ENCODE measurements at regions not wholly inside any gene's neighbourhood (a gene's known extent, or its start where the extent isn't known, plus 50 kb on each side); places are given as distances from the start of the nearest gene placed in this dataset.

DNA sequence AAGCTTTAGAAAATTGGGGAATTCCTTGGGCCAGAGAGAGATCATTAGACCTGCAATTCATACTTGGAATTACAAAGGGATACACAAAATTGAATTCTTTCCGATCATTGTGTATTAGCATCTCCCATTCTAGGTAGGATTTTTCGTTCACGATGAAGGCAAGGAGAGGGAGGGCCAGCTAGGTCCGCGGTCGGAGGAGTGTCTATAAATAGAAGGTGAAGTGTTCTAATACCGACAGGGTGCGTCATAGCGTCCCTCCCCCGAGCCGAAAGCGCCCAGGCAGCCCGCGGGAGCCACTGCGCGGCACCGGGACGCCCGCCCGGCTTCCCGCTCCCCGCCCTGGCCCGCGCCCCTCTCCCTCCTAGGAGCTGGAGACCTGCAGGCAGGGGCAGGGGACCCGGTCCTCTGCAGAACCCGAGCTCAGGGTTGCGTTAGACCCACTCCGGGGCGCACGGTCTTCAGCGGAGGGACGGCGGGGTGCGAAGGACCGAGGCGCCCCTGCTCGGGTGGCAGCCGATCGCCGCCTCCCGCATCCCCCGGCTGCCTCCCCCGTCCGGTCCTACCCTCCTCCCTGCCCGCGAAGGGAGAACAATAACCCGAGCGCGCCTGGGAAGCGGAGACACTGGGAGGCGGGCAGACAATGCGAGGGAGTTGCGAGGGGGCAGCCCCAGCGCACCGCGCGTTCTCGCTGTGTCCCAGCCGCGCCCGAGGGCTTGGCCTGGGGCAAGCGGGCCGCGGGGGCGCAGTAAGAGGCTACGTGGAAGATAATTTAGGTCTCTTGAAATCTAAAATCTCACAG, 114.2 kb upstream of the SERTAD2 start (continued):
- TF ChIP-seq PAXIP1 (CRISPR knock-in tag; conservative IDR thresholded peaks at IDR 0.05) (peak; percentile 9; the same call in 1 of the 2 replicates), ZNF446 (CRISPR knock-in tag; IDR thresholded peaks at IDR 0.05) (no peak), CBX2 (IDR thresholded peaks at IDR 0.05; ENCODE audit: low read depth, low read length) (peak; percentile 67; the same call in 1 of the 2 replicates), CBX2 (CRISPR knock-in tag; IDR thresholded peaks at IDR 0.05; ENCODE audit: low read depth) (peak; percentile 96), MAZ (IDR thresholded peaks at IDR 0.05; ENCODE audit: borderline replicate concordance, low read depth, low read length) (0 out of 2 replicates have a peak, but pooled peaks have one; percentile 20), MAZ (CRISPR knock-in tag; IDR thresholded peaks at IDR 0.05; ENCODE audit: low read depth) (no peak), ZNF3 (CRISPR knock-in tag; IDR thresholded peaks at IDR 0.05) (no peak), CCDC6 (CRISPR knock-in tag; IDR thresholded peaks at IDR 0.05) (no peak), RBM22 (optimal IDR thresholded peaks at IDR 0.05; ENCODE audit: low read length) (no peak), ZNF713 (CRISPR knock-in tag; IDR thresholded peaks at IDR 0.05) (no peak), BRCA1 (CRISPR knock-in tag; IDR thresholded peaks at IDR 0.05) (no peak), PTBP1 (IDR thresholded peaks at IDR 0.05; ENCODE audit: low read depth, low read length, poor library complexity, severe bottlenecking) (peak; percentile 75), NR0B2 (CRISPR knock-in tag; IDR thresholded peaks at IDR 0.05) (no peak), RNF2 (conservative IDR thresholded peaks at IDR 0.05; ENCODE audit: low read depth) (peak; percentile 75; the same call in 1 of the 2 replicates), NFKB2 (CRISPR knock-in tag; IDR thresholded peaks at IDR 0.05; ENCODE audit: borderline replicate concordance) (peak; percentile 72; the same call in 1 of the 2 replicates), ZNF768 (CRISPR knock-in tag; IDR thresholded peaks at IDR 0.05) (peak; percentile 54; the same call in 1 of the 2 replicates), ARID4A (CRISPR knock-in tag; IDR thresholded peaks at IDR 0.05; ENCODE audit: borderline replicate concordance) (peak; percentile 52; the same call in 1 of the 2 replicates), ZNF205 (CRISPR knock-in tag; IDR thresholded peaks at IDR 0.05) (0 out of 2 replicates have a peak, but pooled peaks have one; percentile 35)
- TF ChIP-seq, protein P1, sequence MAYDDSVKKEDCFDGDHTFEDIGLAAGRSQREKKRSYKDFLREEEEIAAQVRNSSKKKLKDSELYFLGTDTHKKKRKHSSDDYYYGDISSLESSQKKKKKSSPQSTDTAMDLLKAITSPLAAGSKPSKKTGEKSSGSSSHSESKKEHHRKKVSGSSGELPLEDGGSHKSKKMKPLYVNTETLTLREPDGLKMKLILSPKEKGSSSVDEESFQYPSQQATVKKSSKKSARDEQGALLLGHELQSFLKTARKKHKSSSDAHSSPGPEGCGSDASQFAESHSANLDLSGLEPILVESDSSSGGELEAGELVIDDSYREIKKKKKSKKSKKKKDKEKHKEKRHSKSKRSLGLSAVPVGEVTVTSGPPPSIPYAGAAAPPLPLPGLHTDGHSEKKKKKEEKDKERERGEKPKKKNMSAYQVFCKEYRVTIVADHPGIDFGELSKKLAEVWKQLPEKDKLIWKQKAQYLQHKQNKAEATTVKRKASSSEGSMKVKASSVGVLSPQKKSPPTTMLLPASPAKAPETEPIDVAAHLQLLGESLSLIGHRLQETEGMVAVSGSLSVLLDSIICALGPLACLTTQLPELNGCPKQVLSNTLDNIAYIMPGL (CRISPR knock-in tag; IDR thresholded peaks at IDR 0.05; ENCODE audit: borderline replicate concordance in 1 of 2, low read depth in 1 of 2): peak in 1 of 2 experiments; percentile 73; a peak in 3 of 4 replicates

Data from HepG2 (cell line).